HEK293 (cell line): ENCODE measurements at regions not wholly inside any gene's neighbourhood (a gene's known extent, or its start where the extent isn't known, plus 50 kb on each side); places are given as distances from the start of the nearest gene placed in this dataset.

Experiments
- CTCF ChIA-PET: fragments of 350-600 bp; formaldehyde crosslinking; extraction: SDS; loops from one replicate; lab custom pipeline; 2021; ENCODE audit warnings: antibody characterized with exemption; lab: Yijun Ruan, JAX
- POLR2A ChIA-PET: fragments of 300-600 bp; formaldehyde crosslinking; extraction: SDS; loops from one replicate; lab custom pipeline; 2020; ENCODE audit warnings: antibody characterized with exemption, inconsistent platforms; lab: Yijun Ruan, JAX
- H3K27ac ChIP-seq: fragments of 200-500 bp; sonication (Bioruptor generic); 2 replicates; pipeline ENCODE4 v1.5.1; 2014; ENCODE audit warnings: low read depth, low read length, control low read depth, inconsistent platforms; ENCODE audit errors: extremely low read depth
- H3K36me3 ChIP-seq, 2 experiments: fragments of 200-500 bp in 1 of 2; sonication (Bioruptor generic) in 1 of 2; 1 replicate in 1 of 2; 2 replicates in 1 of 2; pipeline ENCODE4 v1.5.1; 2014 to 2017; ENCODE audit warnings: inconsistent platforms in 2 of 2, low read length in 2 of 2; ENCODE audit not compliant: control insufficient read depth in 2 of 2, insufficient read depth in 1 of 2
- H3K4me1 ChIP-seq: fragments of 200-500 bp; sonication (Bioruptor generic); 2 replicates; pipeline ENCODE4 v1.5.1; 2014; ENCODE audit warnings: mild to moderate bottlenecking, low read length, inconsistent platforms; ENCODE audit not compliant: control insufficient read depth, insufficient read depth
- H3K4me3 ChIP-seq: 2 replicates; pipeline ENCODE4 v1.5.1; 2011; ENCODE audit warnings: low read depth, mild to moderate bottlenecking, control low read depth, low read length, moderate library complexity
- H3K9me3 ChIP-seq: fragments of 200-500 bp; sonication (Bioruptor generic); 2 replicates; pipeline ENCODE4 v1.5.1; 2014; ENCODE audit warnings: low read depth, low read length, inconsistent platforms; ENCODE audit not compliant: control insufficient read depth, insufficient read depth
- GLI2 ChIP-seq: fragments of 450-650 bp; formaldehyde crosslinking; IDR thresholded peaks from 2 replicates; pipeline ENCODE4; 2017; ENCODE audit warnings: missing biosample characterization, missing genetic modification characterization, low read depth, borderline replicate concordance
- IKZF3 ChIP-seq: fragments of 450-650 bp; IDR thresholded peaks from 2 replicates; pipeline ENCODE4 v1.5.0; 2018; ENCODE audit warnings: missing biosample characterization, mild to moderate bottlenecking, missing genetic modification characterization, moderate library complexity
- TCF7L2 ChIP-seq: IDR thresholded peaks from 2 replicates; pipeline ENCODE4 v1.6.1; 2011; ENCODE audit warnings: low read depth, mild to moderate bottlenecking, inconsistent platforms, low read length, moderate library complexity, borderline replicate concordance
- ZBTB48 ChIP-seq: fragments of 450-650 bp; formaldehyde crosslinking; IDR thresholded peaks from 2 replicates; pipeline ENCODE4 v1.5.1; 2016; ENCODE audit warnings: missing biosample characterization, missing genetic modification characterization
- ZNF19 ChIP-seq: fragments of 450-650 bp; formaldehyde crosslinking; IDR thresholded peaks from 2 replicates; pipeline ENCODE4; 2016; ENCODE audit warnings: missing biosample characterization, missing genetic modification characterization, low read depth
- ZNF23 ChIP-seq: fragments of 450-650 bp; formaldehyde crosslinking; IDR thresholded peaks from 2 replicates; pipeline ENCODE4 v1.5.1; 2016; ENCODE audit warnings: missing biosample characterization, missing genetic modification characterization, borderline replicate concordance
- ZNF311 ChIP-seq: fragments of 450-650 bp; formaldehyde crosslinking; IDR thresholded peaks from 2 replicates; pipeline ENCODE4 v1.5.1; 2017; ENCODE audit warnings: missing biosample characterization, missing genetic modification characterization, borderline replicate concordance
- ZNF394 ChIP-seq: fragments of 450-650 bp; formaldehyde crosslinking; IDR thresholded peaks from 2 replicates; pipeline ENCODE4 v1.5.1; 2016; ENCODE audit warnings: missing biosample characterization, missing genetic modification characterization, mild to moderate bottlenecking, moderate library complexity, borderline replicate concordance
- ZNF501 ChIP-seq: fragments of 450-650 bp; formaldehyde crosslinking; IDR thresholded peaks from 2 replicates; pipeline ENCODE4 v1.5.1; 2016; ENCODE audit warnings: missing biosample characterization, missing genetic modification characterization
- ZNF510 ChIP-seq: fragments of 450-650 bp; formaldehyde crosslinking; IDR thresholded peaks from 2 replicates; pipeline ENCODE4 v1.5.1; 2018; ENCODE audit warnings: mild to moderate bottlenecking, missing genetic modification characterization, missing biosample characterization; ENCODE audit not compliant: insufficient replicate concordance
- ZNF529 ChIP-seq: fragments of 450-650 bp; formaldehyde crosslinking; IDR thresholded peaks from 2 replicates; pipeline ENCODE4 v1.5.1; 2017; ENCODE audit warnings: missing genetic modification characterization, missing biosample characterization; ENCODE audit not compliant: insufficient replicate concordance
- ZNF660 ChIP-seq: fragments of 450-650 bp; IDR thresholded peaks from 2 replicates; pipeline ENCODE4 v1.5.1; 2018; ENCODE audit warnings: missing biosample characterization, mild to moderate bottlenecking, missing genetic modification characterization
- ZNF792 ChIP-seq: fragments of 450-650 bp; formaldehyde crosslinking; IDR thresholded peaks from 2 replicates; pipeline ENCODE4 v1.5.1; 2016; ENCODE audit warnings: missing biosample characterization, missing genetic modification characterization
- ZSCAN16 ChIP-seq: fragments of 450-650 bp; formaldehyde crosslinking; IDR thresholded peaks from 2 replicates; pipeline ENCODE4 v1.5.1; 2016; ENCODE audit warnings: missing biosample characterization, missing genetic modification characterization
- ZSCAN18 ChIP-seq: fragments of 450-650 bp; formaldehyde crosslinking; IDR thresholded peaks from 2 replicates; pipeline ENCODE4 v1.5.1; 2016; ENCODE audit warnings: missing biosample characterization, missing genetic modification characterization
- ZXDB ChIP-seq: fragments of 450-650 bp; formaldehyde crosslinking; IDR thresholded peaks from 2 replicates; pipeline ENCODE4 v1.5.1; 2016; ENCODE audit warnings: missing biosample characterization, missing genetic modification characterization
- TF ChIP-seq, protein P1 (sequence below): fragments of 450-650 bp; formaldehyde crosslinking; IDR thresholded peaks from 2 replicates; pipeline ENCODE4 v1.5.1; 2016; ENCODE audit warnings: missing biosample characterization, missing genetic modification characterization, borderline replicate concordance
- TF ChIP-seq, protein P2 (sequence below): fragments of 450-650 bp; formaldehyde crosslinking; IDR thresholded peaks from 2 replicates; pipeline ENCODE4 v1.5.1; 2016; ENCODE audit warnings: missing biosample characterization, missing genetic modification characterization
- TF ChIP-seq, protein P3 (sequence below): fragments of 450-650 bp; formaldehyde crosslinking; IDR thresholded peaks from 2 replicates; pipeline ENCODE4 v1.5.1; 2016; ENCODE audit warnings: missing biosample characterization, missing genetic modification characterization

GRCh38 chr13:76552807-76553206 is 333.4 kb downstream of the KCTD12 start:
- no peak for TF ChIP-seq ZNF394 (tag by site-specific recombination)
- no peak for TF ChIP-seq ZNF19 (tag by site-specific recombination)
- TF ChIP-seq, protein P1, sequence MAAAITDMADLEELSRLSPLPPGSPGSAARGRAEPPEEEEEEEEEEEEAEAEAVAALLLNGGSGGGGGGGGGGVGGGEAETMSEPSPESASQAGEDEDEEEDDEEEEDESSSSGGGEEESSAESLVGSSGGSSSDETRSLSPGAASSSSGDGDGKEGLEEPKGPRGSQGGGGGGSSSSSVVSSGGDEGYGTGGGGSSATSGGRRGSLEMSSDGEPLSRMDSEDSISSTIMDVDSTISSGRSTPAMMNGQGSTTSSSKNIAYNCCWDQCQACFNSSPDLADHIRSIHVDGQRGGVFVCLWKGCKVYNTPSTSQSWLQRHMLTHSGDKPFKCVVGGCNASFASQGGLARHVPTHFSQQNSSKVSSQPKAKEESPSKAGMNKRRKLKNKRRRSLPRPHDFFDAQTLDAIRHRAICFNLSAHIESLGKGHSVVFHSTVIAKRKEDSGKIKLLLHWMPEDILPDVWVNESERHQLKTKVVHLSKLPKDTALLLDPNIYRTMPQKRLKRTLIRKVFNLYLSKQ (tag by site-specific recombination) = no peak
- no peak for TF ChIP-seq ZNF529 (tag by site-specific recombination)
- no peak for TF ChIP-seq ZNF23 (tag by site-specific recombination)
- TF ChIP-seq ZSCAN16 (tag by site-specific recombination) = no peak
- TF ChIP-seq, protein P2, sequence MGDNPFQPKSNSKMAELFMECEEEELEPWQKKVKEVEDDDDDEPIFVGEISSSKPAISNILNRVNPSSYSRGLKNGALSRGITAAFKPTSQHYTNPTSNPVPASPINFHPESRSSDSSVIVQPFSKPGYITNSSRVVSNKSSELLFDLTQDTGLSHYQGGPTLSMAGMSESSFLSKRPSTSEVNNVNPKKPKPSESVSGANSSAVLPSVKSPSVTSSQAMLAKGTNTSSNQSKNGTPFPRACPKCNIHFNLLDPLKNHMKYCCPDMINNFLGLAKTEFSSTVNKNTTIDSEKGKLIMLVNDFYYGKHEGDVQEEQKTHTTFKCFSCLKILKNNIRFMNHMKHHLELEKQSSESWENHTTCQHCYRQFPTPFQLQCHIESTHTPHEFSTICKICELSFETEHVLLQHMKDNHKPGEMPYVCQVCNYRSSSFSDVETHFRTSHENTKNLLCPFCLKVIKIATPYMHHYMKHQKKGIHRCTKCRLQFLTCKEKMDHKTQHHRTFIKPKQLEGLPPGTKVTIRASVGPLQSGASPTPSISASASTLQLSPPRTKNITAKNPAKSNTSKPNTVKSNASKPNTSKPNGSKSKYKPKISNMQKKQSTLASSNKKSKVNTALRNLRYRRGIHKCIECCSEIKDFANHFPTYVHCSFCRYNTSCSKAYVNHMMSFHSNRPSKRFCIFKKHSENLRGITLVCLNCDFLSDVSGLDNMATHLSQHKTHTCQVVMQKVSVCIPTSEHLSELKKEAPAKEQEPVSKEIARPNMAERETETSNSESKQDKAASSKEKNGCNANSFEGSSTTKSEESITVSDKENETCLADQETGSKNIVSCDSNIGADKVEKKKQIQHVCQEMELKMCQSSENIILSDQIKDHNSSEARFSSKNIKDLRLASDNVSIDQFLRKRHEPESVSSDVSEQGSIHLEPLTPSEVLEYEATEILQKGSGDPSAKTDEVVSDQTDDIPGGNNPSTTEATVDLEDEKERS (tag by site-specific recombination) = no peak
- TF ChIP-seq TCF7L2 = no peak
- TF ChIP-seq ZNF510 (tag by site-specific recombination) = no peak
- no peak for TF ChIP-seq ZNF792 (tag by site-specific recombination)
- TF ChIP-seq IKZF3 = no peak
- TF ChIP-seq ZXDB (tag by site-specific recombination) = no peak
- TF ChIP-seq, protein P3, sequence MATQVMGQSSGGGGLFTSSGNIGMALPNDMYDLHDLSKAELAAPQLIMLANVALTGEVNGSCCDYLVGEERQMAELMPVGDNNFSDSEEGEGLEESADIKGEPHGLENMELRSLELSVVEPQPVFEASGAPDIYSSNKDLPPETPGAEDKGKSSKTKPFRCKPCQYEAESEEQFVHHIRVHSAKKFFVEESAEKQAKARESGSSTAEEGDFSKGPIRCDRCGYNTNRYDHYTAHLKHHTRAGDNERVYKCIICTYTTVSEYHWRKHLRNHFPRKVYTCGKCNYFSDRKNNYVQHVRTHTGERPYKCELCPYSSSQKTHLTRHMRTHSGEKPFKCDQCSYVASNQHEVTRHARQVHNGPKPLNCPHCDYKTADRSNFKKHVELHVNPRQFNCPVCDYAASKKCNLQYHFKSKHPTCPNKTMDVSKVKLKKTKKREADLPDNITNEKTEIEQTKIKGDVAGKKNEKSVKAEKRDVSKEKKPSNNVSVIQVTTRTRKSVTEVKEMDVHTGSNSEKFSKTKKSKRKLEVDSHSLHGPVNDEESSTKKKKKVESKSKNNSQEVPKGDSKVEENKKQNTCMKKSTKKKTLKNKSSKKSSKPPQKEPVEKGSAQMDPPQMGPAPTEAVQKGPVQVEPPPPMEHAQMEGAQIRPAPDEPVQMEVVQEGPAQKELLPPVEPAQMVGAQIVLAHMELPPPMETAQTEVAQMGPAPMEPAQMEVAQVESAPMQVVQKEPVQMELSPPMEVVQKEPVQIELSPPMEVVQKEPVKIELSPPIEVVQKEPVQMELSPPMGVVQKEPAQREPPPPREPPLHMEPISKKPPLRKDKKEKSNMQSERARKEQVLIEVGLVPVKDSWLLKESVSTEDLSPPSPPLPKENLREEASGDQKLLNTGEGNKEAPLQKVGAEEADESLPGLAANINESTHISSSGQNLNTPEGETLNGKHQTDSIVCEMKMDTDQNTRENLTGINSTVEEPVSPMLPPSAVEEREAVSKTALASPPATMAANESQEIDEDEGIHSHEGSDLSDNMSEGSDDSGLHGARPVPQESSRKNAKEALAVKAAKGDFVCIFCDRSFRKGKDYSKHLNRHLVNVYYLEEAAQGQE (tag by site-specific recombination) = no peak
- no peak for TF ChIP-seq GLI2 (tag by site-specific recombination)
- no peak for TF ChIP-seq ZNF311 (tag by site-specific recombination)
- TF ChIP-seq ZNF501 (tag by site-specific recombination) = no peak
- no peak for TF ChIP-seq ZSCAN18
- TF ChIP-seq ZNF660 = no peak
- no peak for TF ChIP-seq ZBTB48
- no peak overlapping the region for H3K27ac ChIP-seq
- POLR2A ChIA-PET = no interaction called here
- no peaks in the 10 kb centered on the region for H3K36me3 ChIP-seq
- H3K4me1 ChIP-seq = no peaks in the 10 kb centered on the region
- no peaks in the 10 kb centered on the region for H3K9me3 ChIP-seq
- H3K4me3 ChIP-seq = no peak overlapping the region
- CTCF ChIA-PET = no interaction called here
